ENCODE measurements at regions not wholly inside any gene's neighbourhood (a gene's known extent, or its start where the extent isn't known, plus 50 kb on each side); places are given as distances from the start of the nearest gene placed in this dataset.

DNA sequence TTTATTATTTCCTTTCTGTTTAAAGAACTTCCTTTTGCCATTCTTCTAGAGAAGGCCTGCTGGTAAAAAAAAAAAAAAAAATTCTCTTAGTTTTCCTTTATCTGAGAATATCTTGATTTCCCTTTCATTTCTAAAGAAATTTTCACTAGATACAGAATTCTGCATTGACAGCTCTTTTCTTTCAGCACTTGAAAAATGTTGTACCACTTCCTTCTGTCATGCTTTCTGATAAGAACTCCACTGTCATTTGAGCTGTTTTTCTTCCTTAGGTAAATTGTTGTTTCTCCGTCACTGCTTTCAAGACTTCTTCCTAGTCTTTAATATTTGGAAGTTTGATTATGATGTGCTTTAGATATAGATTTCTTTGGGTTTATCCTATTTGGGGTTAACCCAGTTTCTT, 113.6 kb upstream of the BTG1 start:
- ChIA-PET CTCF (no interaction called here), POLR2A (no interaction called here), RAD21 (ENCODE audit: low non-redundant PET in 1 of 2, low total read pairs in 2 of 2, uncharacterized antibody in 2 of 2, unreplicated experiment in 2 of 2) (no interaction called here)
- H3K36me3 ChIP-seq (ENCODE audit: control insufficient read depth in 1 of 2, insufficient read depth in 2 of 2, low read length in 2 of 2) = no peaks in the 10 kb centered on the region
- H3K9me2 ChIP-seq (ENCODE audit: insufficient read depth) = no peaks in the 10 kb centered on the region
- DNase-seq (ENCODE audit: low read depth, low spot score) = no peak
- no peak for ATAC-seq
- intact Hi-C loops (cut with micrococcal nuclease) = no loop called here
- TF ChIP-seq ELF1 (IDR thresholded peaks at IDR 0.05; ENCODE audit: borderline replicate concordance, low read depth) = no peak
- no peaks in the 10 kb centered on the region for H3K79me2 ChIP-seq (ENCODE audit: insufficient read depth, low read length)
- no peaks in the 10 kb centered on the region for H3K9me3 ChIP-seq (ENCODE audit: control insufficient read depth in 1 of 2, insufficient read depth in 1 of 2, low read depth in 1 of 2, low read length in 2 of 2)
- no peaks in the 10 kb centered on the region for H3K4me1 ChIP-seq (ENCODE audit: control insufficient read depth in 1 of 2, insufficient read depth in 2 of 2, low read length in 2 of 2)
- H4K20me1 ChIP-seq (ENCODE audit: insufficient read depth) = no peaks in the 10 kb centered on the region
- BruUV-seq (replicated peaks) = no TSS peak
- no peak overlapping the region for H3K9ac ChIP-seq (ENCODE audit: low read length)
- no peak overlapping the region for H3K4me2 ChIP-seq (ENCODE audit: low read length)
- no peak overlapping the region for H3K27ac ChIP-seq (ENCODE audit: low read depth, low read length)
- no peak overlapping the region for H3K4me3 ChIP-seq (replicated peaks in 1 of 2; ENCODE audit: low read depth in 1 of 2, low read length in 2 of 2)
- no peaks in the 10 kb centered on the region for H3K27me3 ChIP-seq (ENCODE audit: insufficient read depth, low read length)
- H2AFZ ChIP-seq (ENCODE audit: low read depth, low read length, poor library complexity, severe bottlenecking) = no peak overlapping the region

DNA sequence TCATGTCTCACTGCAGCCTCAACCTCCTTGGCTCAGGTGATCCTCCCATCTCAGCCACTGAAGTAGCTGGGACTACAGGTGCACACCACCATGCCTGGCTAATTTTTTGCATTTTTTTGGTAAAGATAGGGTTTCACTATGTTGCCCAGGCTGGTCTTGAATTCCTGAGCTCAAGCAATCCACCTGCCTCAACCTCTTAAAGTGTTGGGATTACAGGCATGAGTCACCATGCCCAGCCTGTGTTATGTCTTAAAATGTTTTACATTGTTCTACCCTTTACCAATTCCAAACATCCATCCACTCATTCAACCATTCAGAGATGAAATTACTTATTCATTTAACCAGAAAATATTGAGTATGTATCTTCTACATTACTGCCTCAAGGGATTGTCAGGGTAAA, 111.6 kb upstream of the BTG1 start:
- DNase-seq (ENCODE audit: low read depth, low spot score) = no peak

More for the DNA sequence above, 111.6 kb upstream of the BTG1 start:
- no peak for TF ChIP-seq CBX3 (IDR thresholded peaks at IDR 0.05; ENCODE audit: low read depth)
- no peak for TF ChIP-seq SRF (IDR thresholded peaks at IDR 0.05; ENCODE audit: low read depth)
- TF ChIP-seq CEBPB (IDR thresholded peaks at IDR 0.05; ENCODE audit: low read depth) = no peak
- no peak for TF ChIP-seq ZNF274 (IDR thresholded peaks at IDR 0.05; ENCODE audit: low read depth, low read length)
- no peak for TF ChIP-seq TCF7L2 (IDR thresholded peaks at IDR 0.05; ENCODE audit: borderline replicate concordance, extremely low read depth, insufficient read depth, insufficient read length)
- TF ChIP-seq POLR2A (IDR thresholded peaks at IDR 0.05; ENCODE audit: borderline replicate concordance, extremely low read depth, insufficient read depth, insufficient read length) = no peak
- TF ChIP-seq ZFX (IDR thresholded peaks at IDR 0.05) = no peak
- POLR2A ChIA-PET = interaction anchor here (1.3 kb wide), 1 partner anchor 111 kb away, joined by 3 read pairs; the partner anchor contains the start of gene BTG1
- H3K79me2 ChIP-seq (ENCODE audit: insufficient read depth, low read length) = no peaks in the 10 kb centered on the region
- no peaks in the 10 kb centered on the region for H3K9me2 ChIP-seq (ENCODE audit: insufficient read depth)
- H3K4me2 ChIP-seq (ENCODE audit: low read length) = no peak overlapping the region
- BruUV-seq (replicated peaks) = no TSS peak
- H3K9me3 ChIP-seq (ENCODE audit: control insufficient read depth in 1 of 2, insufficient read depth in 1 of 2, low read depth in 1 of 2, low read length in 2 of 2) = no peaks in the 10 kb centered on the region
- ATAC-seq = no peak
- no peaks in the 10 kb centered on the region for H4K20me1 ChIP-seq (ENCODE audit: insufficient read depth)
- RAD21 ChIA-PET (ENCODE audit: low non-redundant PET in 1 of 2, low total read pairs in 2 of 2, uncharacterized antibody in 2 of 2, unreplicated experiment in 2 of 2) = no interaction called here
- H3K4me1 ChIP-seq (ENCODE audit: control insufficient read depth in 1 of 2, insufficient read depth in 2 of 2, low read length in 2 of 2) = no peaks in the 10 kb centered on the region
- H3K36me3 ChIP-seq (ENCODE audit: control insufficient read depth in 1 of 2, insufficient read depth in 2 of 2, low read length in 2 of 2) = no peaks in the 10 kb centered on the region
- intact Hi-C loops (cut with micrococcal nuclease) = no loop called here
- CTCF ChIA-PET = no interaction called here
- no peak overlapping the region for H3K9ac ChIP-seq (ENCODE audit: low read length)
- no peak overlapping the region for H3K4me3 ChIP-seq (replicated peaks in 1 of 2; ENCODE audit: low read depth in 1 of 2, low read length in 2 of 2)
- H3K27me3 ChIP-seq (ENCODE audit: insufficient read depth, low read length) = no peaks in the 10 kb centered on the region
- H3K27ac ChIP-seq (ENCODE audit: low read depth, low read length) = no peak overlapping the region
- H2AFZ ChIP-seq (ENCODE audit: low read depth, low read length, poor library complexity, severe bottlenecking) = no peak overlapping the region

Data from HCT116 (cell line).